Neural cell (in vitro differentiated cells): ENCODE measurements at regions not wholly inside any gene's neighbourhood (a gene's known extent, or its start where the extent isn't known, plus 50 kb on each side); places are given as distances from the start of the nearest gene placed in this dataset.

Experiments used
- H2AFZ ChIP-seq: fragments of 200-600, 300-800 bp; sonication (generic), shearing (Covaris generic); 2 replicates; pipeline ENCODE4 v1.6.0; 2014; ENCODE audit warnings: low read depth, mild to moderate bottlenecking, antibody characterized with exemption, low read length, moderate library complexity
- H3F3A ChIP-seq: fragments of 200-600 bp; shearing (Covaris generic); 2 replicates; pipeline ENCODE4 v1.6.1; 2016; ENCODE audit warnings: mild to moderate bottlenecking, moderate library complexity, mixed read lengths, antibody characterized with exemption, low read length; ENCODE audit not compliant: insufficient read depth, poor library complexity, severe bottlenecking
- H3K27ac ChIP-seq: fragments of 200-600, 300-800 bp; sonication (generic), shearing (Covaris generic); 2 replicates; pipeline ENCODE4 v1.5.1; 2014; ENCODE audit warnings: mild to moderate bottlenecking, low read length, moderate library complexity
- H3K27me3 ChIP-seq: fragments of 300-800, 200-600 bp; sonication (generic), shearing (Covaris generic); 2 replicates; pipeline ENCODE4 v1.6.0; 2014; ENCODE audit warnings: mild to moderate bottlenecking, low read depth, low read length, moderate library complexity; ENCODE audit not compliant: insufficient read depth
- H3K36me3 ChIP-seq: fragments of 300-800, 200-600 bp; sonication (generic), shearing (Covaris generic); 2 replicates; pipeline ENCODE4 v1.5.1; 2014; ENCODE audit warnings: mild to moderate bottlenecking, antibody characterized with exemption, low read length, moderate library complexity; ENCODE audit not compliant: insufficient read depth
- H3K4me2 ChIP-seq: fragments of 300-800, 200-600 bp; sonication (generic), shearing (Covaris generic); 2 replicates; pipeline ENCODE4 v1.6.0; 2014; ENCODE audit warnings: mild to moderate bottlenecking, low read length
- H3K4me3 ChIP-seq: fragments of 300-800, 200-600 bp; sonication (generic), shearing (Covaris generic); 2 replicates; pipeline ENCODE4 v1.5.1; 2014; ENCODE audit warnings: mild to moderate bottlenecking, low read length, moderate library complexity
- H3K79me2 ChIP-seq: fragments of 200-600 bp; shearing (Covaris generic); replicated peaks from 2 replicates; pipeline ENCODE4 v1.6.0; 2014; ENCODE audit warnings: mild to moderate bottlenecking, low read length, moderate library complexity; ENCODE audit not compliant: insufficient read depth
- H3K9ac ChIP-seq: fragments of 300-800, 200-600 bp; sonication (generic), shearing (Covaris generic); 2 replicates; pipeline ENCODE4 v1.6.1; 2016; ENCODE audit warnings: mild to moderate bottlenecking, low read length, mixed read lengths
- H3K9me2 ChIP-seq: fragments of 200-600 bp; shearing (Covaris generic); 2 replicates; pipeline ENCODE4 v1.6.1; 2016; ENCODE audit warnings: mild to moderate bottlenecking, low read length, mixed read lengths; ENCODE audit not compliant: insufficient read depth
- H3K9me3 ChIP-seq: fragments of 200-600, 300-800 bp; sonication (generic), shearing (Covaris generic); 2 replicates; pipeline ENCODE4 v1.6.1; 2016; ENCODE audit warnings: mild to moderate bottlenecking, mixed run types, low read length, moderate library complexity, mixed read lengths
- H4K20me1 ChIP-seq: fragments of 200-600 bp; shearing (Covaris generic); 2 replicates; pipeline ENCODE4 v1.6.1; 2016; ENCODE audit warnings: mild to moderate bottlenecking, mixed run types; ENCODE audit not compliant: insufficient read depth
- EP300 ChIP-seq: fragments of 450-650 bp; conservative IDR thresholded peaks from 2 replicates; pipeline ENCODE4 v1.6.1; 2014; ENCODE audit warnings: antibody characterized with exemption, mild to moderate bottlenecking, moderate library complexity; ENCODE audit not compliant: poor library complexity, severe bottlenecking
- EZH2 ChIP-seq: fragments of 200-600, 300-800 bp; shearing (Covaris generic), sonication (generic); IDR thresholded peaks from 2 replicates; pipeline ENCODE4 v1.6.1; 2014; ENCODE audit warnings: antibody characterized with exemption, low read length, borderline replicate concordance, mild to moderate bottlenecking; ENCODE audit not compliant: insufficient read depth, poor library complexity, severe bottlenecking
- MXI1 ChIP-seq: fragments of 450-650 bp; conservative IDR thresholded peaks from 2 replicates; pipeline ENCODE4 v1.6.1; 2014; ENCODE audit warnings: antibody characterized with exemption, mild to moderate bottlenecking; ENCODE audit not compliant: poor library complexity, severe bottlenecking
- POLR2AphosphoS5 ChIP-seq: IDR thresholded peaks from 2 replicates; pipeline ENCODE4 v1.6.1; 2012
- RAD21 ChIP-seq: fragments of 450-650 bp; conservative IDR thresholded peaks from 2 replicates; pipeline ENCODE4 v1.6.1; 2014; ENCODE audit warnings: antibody characterized with exemption, mild to moderate bottlenecking, moderate library complexity
- SMC3 ChIP-seq: fragments of 450-650 bp; conservative IDR thresholded peaks from 2 replicates; pipeline ENCODE4 v1.6.1; 2014; ENCODE audit warnings: antibody characterized with exemption, mild to moderate bottlenecking, moderate library complexity; ENCODE audit not compliant: poor library complexity
- TAF1 ChIP-seq: IDR thresholded peaks from 2 replicates; pipeline ENCODE4 v1.6.1; 2012; ENCODE audit warnings: low read depth
- TF ChIP-seq, protein P1 (sequence below): IDR thresholded peaks from 2 replicates; pipeline ENCODE4 v1.6.1; 2012; ENCODE audit warnings: borderline replicate concordance
- TF ChIP-seq, protein P2 (sequence below): fragments of 450-650 bp; IDR thresholded peaks from 2 replicates; pipeline ENCODE4 v1.5.1; 2014; ENCODE audit warnings: antibody characterized with exemption, mild to moderate bottlenecking, moderate library complexity; ENCODE audit not compliant: poor library complexity, severe bottlenecking

DNA sequence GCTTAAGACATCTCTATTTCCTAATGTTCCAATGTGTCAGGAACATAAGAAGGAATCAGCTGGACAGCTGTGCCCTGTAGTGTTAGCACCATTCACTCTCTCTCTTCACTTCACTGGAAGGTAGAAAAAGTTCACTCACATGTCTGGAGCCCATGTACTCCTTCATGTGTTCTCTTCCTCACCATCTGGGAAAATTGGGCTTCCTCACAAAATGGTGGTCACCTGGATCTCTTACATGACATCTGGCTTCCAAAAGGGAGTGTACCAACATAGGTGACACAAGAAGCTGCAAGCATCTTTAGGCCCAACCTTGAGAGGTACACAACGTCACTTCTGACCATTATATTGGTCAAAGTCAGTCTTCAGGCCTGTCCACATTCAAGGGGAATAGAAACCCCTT lies 882.6 kb downstream of the LTN1 start:
- H3F3A ChIP-seq = no peaks in the 10 kb centered on the region
- no peak overlapping the region for H3K9ac ChIP-seq
- no peak overlapping the region for H3K27ac ChIP-seq
- no peaks in the 10 kb centered on the region for H3K27me3 ChIP-seq
- TF ChIP-seq RAD21 = no peak
- no peak for TF ChIP-seq MXI1
- TF ChIP-seq SMC3 = no peak
- TF ChIP-seq POLR2AphosphoS5 = no peak
- no peak for TF ChIP-seq TAF1
- no peak for TF ChIP-seq EZH2
- TF ChIP-seq, protein P1, sequence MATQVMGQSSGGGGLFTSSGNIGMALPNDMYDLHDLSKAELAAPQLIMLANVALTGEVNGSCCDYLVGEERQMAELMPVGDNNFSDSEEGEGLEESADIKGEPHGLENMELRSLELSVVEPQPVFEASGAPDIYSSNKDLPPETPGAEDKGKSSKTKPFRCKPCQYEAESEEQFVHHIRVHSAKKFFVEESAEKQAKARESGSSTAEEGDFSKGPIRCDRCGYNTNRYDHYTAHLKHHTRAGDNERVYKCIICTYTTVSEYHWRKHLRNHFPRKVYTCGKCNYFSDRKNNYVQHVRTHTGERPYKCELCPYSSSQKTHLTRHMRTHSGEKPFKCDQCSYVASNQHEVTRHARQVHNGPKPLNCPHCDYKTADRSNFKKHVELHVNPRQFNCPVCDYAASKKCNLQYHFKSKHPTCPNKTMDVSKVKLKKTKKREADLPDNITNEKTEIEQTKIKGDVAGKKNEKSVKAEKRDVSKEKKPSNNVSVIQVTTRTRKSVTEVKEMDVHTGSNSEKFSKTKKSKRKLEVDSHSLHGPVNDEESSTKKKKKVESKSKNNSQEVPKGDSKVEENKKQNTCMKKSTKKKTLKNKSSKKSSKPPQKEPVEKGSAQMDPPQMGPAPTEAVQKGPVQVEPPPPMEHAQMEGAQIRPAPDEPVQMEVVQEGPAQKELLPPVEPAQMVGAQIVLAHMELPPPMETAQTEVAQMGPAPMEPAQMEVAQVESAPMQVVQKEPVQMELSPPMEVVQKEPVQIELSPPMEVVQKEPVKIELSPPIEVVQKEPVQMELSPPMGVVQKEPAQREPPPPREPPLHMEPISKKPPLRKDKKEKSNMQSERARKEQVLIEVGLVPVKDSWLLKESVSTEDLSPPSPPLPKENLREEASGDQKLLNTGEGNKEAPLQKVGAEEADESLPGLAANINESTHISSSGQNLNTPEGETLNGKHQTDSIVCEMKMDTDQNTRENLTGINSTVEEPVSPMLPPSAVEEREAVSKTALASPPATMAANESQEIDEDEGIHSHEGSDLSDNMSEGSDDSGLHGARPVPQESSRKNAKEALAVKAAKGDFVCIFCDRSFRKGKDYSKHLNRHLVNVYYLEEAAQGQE = no peak
- TF ChIP-seq EP300 = no peak
- TF ChIP-seq, protein P2, sequence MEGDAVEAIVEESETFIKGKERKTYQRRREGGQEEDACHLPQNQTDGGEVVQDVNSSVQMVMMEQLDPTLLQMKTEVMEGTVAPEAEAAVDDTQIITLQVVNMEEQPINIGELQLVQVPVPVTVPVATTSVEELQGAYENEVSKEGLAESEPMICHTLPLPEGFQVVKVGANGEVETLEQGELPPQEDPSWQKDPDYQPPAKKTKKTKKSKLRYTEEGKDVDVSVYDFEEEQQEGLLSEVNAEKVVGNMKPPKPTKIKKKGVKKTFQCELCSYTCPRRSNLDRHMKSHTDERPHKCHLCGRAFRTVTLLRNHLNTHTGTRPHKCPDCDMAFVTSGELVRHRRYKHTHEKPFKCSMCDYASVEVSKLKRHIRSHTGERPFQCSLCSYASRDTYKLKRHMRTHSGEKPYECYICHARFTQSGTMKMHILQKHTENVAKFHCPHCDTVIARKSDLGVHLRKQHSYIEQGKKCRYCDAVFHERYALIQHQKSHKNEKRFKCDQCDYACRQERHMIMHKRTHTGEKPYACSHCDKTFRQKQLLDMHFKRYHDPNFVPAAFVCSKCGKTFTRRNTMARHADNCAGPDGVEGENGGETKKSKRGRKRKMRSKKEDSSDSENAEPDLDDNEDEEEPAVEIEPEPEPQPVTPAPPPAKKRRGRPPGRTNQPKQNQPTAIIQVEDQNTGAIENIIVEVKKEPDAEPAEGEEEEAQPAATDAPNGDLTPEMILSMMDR = no peak
- no peak overlapping the region for H3K4me2 ChIP-seq
- H3K4me3 ChIP-seq = no peak overlapping the region
- no peaks in the 10 kb centered on the region for H3K9me2 ChIP-seq
- no peaks in the 10 kb centered on the region for H3K9me3 ChIP-seq
- no peak overlapping the region for H2AFZ ChIP-seq
- no peaks in the 10 kb centered on the region for H3K79me2 ChIP-seq
- H4K20me1 ChIP-seq = no peaks in the 10 kb centered on the region
- H3K36me3 ChIP-seq = no peaks in the 10 kb centered on the region

DNA sequence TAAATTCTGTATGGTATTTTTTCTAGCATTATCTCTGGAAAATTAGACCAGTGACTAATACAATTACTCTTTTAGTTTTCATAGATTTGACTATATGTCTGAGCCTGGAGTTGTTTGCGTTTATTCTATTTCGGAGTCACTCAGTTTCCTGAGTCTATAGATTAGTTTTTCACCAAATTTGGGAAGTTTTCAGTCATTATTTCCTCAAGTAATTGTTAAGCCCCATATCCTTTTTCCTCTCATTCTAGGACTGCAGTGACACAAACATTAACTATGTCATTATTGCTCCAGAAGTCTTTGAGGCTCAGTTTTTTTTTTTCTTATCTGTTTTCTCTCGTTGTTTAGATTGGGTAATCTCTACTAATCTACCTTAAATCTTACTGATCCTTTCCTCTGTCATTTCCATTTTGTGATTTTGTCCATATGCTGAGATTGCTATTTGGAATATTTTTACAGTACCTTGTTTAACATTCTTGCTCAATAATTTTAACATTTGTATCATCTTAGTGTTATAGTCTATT lies 886.2 kb downstream of the LTN1 start:
- H4K20me1 ChIP-seq = no peaks in the 10 kb centered on the region
- H3K4me3 ChIP-seq = no peak overlapping the region
- no peak overlapping the region for H2AFZ ChIP-seq
- TF ChIP-seq, protein P2 = no peak
- TF ChIP-seq RAD21 (no peak), SMC3 (no peak), TAF1 (no peak), EZH2 (no peak), MXI1 (no peak), EP300 (no peak), POLR2AphosphoS5 (no peak)
- TF ChIP-seq, protein P1 = no peak
- H3F3A ChIP-seq = no peaks in the 10 kb centered on the region
- H3K9me3 ChIP-seq = no peaks in the 10 kb centered on the region
- no peak overlapping the region for H3K4me2 ChIP-seq
- H3K9ac ChIP-seq = no peak overlapping the region
- H3K27ac ChIP-seq = no peak overlapping the region
- no peaks in the 10 kb centered on the region for H3K79me2 ChIP-seq
- H3K27me3 ChIP-seq = no peaks in the 10 kb centered on the region
- no peaks in the 10 kb centered on the region for H3K36me3 ChIP-seq
- H3K9me2 ChIP-seq = no peaks in the 10 kb centered on the region
